Activated naive CD4-positive, alpha-beta T cell (primary cell): ENCODE measurements at regions not wholly inside any gene's neighbourhood (a gene's known extent, or its start where the extent isn't known, plus 50 kb on each side); places are given as distances from the start of the nearest gene placed in this dataset.

Experiments
- DNase-seq, 4 experiments: peaks; one replicate each; lab custom pipeline; 2025; lab: John Stamatoyannopoulos, UW

DNA sequence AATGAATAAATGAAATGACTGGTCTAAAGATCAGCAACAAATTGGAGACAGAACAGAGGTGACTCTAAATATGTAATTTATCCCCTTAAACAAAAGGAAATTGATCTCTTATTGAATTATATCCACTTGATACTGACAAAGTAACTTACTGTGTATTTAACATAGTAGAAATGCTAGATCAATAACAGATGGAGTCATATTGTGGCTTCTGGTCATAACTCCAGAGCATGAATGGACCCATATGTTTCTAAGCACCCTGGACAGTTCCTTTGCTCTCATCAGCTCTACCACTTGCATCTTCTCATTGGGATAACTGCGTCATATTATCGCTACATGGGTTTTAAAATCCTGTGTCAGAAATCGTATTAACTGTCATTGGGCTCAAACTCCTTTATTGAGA is 222.3 kb downstream of the ETS1 start:
- DNase-seq, result no peak

DNA sequence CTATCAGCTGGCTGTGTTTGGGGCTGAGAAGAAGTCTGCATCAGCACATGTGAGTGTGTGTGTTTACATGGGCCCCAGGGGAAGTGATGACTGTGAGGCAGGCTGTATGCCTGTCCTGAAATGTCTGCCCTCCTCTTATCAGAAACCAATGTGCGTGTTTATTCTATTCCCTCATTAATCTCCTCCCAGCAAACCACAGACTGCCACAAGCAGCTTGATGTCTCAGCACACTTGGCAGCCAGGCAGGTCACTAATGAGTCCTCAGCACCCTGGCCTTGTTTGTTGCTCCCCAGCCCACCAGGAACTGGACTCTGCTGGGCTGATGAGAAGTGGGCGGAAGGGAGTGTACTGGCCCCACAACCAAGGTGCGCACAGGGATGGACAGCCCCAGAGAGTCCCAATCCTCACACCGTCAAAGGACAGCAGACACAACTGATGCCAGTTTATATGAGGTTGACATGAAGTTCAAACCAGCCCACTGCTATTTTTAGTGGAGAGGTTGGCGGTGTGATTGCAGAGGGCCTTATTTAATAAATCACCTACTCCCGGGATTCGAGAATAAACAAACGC is 225.8 kb downstream of the ETS1 start:
- no peak for DNase-seq

DNA sequence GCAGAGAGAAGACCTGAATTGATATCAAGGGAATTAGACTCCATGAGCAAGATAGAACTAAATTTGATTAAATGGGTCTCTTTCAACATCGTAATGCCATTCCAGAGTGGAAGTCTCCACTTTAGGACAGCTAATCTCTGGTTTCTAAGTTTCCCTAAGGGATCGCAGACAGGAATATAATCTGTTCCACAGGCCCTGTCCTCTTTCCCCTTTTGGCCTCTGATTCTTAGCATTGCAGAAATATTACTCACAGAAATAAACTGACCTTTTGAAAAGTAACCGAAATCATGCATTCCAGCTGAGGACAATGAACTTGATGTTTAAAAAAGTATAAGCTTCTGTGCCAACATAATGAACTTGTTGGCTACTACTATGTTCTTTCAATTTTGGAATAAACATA is 227.8 kb downstream of the ETS1 start:
- no peak for DNase-seq

DNA sequence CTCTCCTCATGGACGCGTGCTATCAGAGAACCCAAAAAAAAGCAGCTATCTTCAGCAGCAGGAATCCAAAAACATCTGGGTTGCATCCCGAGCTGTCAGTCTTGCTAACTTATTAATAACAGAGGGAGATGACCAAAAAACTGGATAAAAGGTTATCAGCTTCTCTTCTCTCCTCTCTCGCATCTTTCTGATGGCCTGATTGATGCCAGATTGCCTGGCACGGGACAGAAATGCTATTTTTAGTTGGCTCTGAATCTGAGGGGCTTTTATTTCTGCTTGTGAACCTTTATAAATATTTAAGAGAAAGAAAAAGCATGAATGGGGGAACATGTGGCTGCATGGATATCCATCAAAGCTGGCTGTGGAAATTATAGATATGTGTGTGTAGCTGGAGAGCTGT is 230.3 kb downstream of the ETS1 start:
- no peak for DNase-seq

DNA sequence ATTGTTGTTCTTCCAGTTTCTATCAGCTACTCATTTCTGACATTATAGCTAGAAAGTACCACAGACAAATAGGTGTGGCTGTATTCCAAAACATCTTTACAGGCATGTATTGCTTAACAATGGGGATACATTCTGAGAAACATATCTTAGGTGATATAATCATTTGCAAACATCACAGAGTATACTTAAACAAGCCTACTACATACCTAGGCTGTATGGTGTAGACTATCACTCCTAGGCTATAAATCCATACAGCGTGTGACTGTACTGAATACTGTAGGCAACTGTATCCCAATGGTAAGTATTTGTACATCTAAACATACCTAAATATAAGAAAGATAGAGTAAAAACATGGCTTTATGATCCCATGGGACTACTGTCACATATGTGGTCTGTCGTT is 231.8 kb downstream of the ETS1 start:
- DNase-seq, result no peak

DNA sequence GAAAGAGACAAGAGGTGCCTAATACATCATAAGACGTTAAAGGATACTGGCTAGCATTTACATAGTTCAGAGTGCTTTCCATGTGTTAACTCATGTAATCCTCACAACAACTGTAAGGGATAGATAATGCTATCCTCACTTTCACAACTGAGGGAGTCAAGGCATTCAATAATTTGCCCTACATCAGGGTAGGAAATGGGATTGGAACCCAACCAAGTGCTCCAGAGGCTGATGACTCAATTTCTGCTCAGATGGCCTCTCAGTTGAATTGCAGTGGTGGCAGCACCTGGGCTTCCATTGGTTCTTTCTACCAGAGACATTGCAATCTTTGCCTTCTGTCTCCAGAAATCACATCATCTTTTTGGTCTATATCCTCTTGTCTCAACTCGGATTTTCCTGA is 232.9 kb downstream of the ETS1 start:
- no peak for DNase-seq

DNA sequence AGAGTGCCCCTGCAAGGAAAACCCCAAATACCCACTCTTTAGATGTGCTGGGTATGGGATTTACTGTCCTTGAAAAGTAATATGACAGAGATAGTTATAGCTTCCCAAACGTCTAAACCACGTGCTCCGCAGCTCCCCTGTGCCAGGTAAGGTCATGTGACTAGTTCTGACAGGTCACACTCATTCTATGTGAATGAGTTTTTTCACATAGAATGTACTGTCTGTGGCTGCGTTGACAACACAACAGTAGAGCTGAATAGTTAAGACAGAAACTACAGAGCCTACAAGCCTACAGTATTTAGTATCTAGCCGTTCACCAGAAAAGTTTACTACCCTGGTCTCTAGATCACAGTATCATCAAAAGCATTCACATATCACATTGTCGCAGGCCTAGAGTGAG is 236.2 kb downstream of the ETS1 start:
- no peak for DNase-seq

DNA sequence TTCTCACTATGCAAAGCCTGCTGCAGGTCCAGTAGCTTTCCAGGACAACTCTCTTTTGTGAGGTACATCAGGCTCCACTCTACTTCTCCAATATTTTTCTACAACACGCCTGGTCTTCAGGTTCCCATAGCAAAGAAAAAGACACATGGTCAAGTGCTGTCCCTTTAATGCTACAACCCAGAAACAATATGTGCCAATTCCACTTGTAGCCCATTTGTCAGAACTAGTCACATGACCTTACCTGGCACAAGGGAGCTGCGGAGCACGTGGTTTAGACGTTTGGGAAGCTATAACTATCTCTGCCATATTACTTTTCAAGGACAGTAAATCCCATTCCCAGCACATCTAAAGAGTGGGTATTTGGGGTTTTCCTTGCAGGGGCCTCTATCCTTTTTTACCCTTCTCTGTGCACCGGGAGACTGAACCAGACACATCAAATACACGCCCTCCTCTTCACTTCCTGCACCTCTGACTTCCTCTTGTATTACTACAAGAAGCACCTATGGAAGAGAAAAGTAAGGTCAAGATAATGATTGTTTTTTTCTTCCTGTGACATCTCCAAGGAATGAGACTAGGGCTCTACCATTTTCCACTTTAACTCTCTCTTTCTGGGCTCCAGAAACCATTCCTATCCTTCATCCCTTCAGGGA is 237.6 kb downstream of the ETS1 start:
- no peak for DNase-seq

DNA sequence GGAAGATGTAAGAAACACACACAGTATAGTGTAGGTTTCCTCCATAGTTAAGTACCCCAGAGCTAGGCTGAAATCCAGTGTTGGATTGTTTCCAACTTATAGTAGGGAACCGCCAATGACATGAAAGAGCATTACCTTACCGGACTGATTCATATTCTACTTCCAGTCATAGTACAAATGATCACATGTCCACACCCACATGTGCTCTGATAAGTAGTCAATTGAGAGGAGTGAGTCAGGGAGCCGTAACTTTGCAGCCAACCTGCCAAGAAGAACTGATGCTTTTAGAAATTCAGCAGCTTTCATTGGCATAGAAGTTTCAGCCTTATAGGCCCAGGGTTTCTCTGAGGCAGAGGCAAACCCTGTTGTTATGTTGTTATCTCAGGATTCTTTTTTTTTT is 240.6 kb downstream of the ETS1 start:
- no peak for DNase-seq

DNA sequence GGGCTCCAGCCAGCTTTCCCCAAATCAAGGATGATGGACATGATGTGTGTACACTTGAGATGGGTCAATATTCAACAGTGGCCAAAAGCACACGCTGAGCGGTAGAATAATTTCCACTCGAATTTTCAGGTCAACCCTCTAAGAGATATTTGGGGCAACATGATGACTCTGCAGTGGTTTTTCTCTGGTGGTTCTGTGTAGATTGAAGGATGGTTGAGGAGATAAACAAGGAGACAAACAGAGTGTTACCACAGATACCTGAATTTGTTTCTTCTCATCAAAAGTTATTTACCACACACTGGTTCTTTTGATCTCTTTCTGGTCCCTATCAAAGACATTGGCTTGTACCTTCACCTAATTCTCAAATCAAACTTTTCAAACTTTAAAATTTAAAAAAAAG is 242.0 kb downstream of the ETS1 start:
- DNase-seq, result no peak

DNA sequence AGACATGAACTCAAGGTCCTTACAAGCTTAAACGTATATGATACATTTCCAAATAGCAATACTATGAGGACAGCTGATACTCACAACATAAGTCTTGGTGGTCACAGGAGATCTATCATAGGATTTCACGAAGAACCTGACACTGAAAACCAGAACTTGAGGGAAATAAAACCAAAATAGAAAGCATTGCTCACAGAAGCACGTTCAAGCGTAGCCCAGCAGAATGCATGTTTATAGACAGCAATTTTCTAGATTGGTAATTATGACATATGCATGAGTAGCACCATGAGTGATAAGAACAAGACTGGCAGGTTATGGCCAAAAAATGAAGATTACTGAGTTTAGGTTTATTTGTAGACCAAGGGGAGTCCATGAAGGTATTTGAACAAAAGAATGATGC is 243.5 kb downstream of the ETS1 start:
- DNase-seq, result no peak

DNA sequence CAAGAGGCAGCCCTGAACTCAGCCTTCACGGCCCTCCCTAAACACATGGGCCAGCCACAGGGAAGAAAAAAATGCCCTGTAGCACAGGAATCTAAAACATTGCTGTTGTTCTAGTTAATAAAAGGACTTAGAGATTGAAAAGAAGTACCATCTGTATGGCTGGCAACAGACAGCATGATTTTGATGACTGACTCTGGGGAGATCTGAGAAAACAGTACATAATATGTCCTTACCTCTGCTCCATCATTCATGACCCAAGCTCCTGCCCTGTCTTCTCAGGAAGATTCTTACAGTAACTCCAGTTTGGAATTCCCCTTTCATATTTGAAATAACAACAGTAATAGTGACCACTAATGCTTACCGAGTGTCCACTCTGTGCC is 244.2 kb downstream of the ETS1 start:
- DNase-seq, result no peak

DNA sequence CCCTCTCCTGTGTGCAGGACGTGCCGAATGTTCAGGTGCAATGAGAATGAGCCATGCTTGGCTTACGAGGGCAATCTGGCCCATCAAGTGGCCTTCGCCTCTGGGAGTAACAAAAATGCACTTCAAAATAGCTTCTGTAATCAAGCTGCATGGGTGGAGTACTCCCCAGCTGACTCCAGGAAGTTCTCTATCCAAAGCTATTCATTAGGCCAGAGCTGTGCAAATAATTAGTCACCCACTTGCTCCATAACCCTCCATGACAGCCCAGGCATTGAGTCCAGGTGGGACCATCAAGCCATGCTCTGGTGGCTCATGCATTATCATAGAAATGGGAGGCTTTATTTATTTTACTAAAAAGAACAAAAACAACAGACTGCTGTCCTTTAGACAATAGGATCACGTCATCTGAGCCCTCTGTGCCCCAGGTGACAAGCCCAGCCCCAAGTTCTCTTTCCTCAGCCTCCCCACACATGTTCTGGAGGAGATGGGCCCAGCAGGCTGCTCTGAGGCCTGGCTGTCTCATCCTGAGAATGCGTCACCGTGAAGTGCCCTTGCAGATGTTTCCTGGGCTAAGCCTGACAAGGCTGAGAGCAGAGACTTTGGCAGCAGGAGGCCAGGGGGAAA is 244.7 kb downstream of the ETS1 start:
- no peak for DNase-seq

DNA sequence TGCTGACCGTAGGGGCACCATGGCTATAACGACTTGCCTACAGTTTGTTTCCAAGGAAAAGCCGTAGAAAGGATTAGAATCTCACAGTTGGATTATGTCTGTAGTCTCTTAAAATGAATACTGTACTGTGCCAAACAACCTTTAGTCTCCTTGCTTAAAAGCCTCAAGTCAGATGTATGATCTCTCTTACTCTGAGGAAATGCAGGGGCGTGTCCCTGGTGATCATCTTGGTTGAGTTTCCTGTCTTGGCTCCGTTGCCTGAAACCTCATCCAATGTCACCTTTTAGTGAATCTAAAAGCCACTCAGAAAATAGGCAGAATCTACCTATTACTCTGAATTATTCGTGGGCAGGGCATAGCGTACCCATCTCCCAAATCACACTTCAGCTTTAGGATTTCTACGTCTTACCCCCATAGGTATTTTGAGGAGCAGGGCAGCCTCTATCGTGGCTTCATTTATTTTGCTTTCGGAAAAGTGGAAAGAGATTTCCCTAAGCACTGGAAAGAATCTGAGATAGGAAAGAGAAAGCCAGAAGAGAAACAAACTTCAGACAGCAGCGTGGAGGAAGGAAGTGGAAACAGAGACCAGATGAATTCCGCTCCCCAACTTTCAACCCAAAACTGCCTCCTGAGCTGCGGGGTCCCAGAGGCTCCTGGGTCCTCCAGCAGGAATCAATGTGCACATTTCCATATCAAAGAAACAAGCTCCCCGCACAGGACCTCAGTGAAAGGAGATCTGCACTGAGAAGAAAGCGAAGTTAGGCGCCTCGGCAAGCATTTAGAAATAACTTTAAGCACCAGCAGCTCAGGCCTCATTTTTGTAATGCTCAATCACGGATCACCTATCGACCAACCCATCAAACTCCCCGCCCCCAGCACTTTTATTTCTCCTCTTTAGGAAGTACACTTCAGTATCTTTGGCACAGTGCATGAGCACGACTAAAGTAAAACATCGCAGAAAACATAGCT is 245.8 kb downstream of the ETS1 start:
- peak in 1 of 4 experiments; percentile 27 for DNase-seq

DNA sequence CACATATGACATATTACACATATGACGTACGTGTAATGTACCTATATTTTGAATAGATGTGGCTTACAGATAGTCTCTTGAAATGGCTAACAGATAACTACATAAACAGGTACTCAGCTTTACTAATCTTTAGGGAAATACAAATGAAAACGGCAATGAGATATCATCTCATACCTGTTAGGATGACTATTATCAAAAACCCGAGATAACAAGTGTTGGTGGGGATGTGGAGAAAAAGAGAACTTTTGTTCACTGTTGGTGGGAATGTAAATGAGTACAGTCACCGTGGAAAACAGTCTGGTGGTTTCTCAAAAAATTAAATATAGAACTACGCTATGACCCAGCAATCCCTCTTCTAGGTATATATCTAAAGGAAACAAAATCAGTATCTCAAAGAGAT is 247.6 kb downstream of the ETS1 start:
- no peak for DNase-seq

DNA sequence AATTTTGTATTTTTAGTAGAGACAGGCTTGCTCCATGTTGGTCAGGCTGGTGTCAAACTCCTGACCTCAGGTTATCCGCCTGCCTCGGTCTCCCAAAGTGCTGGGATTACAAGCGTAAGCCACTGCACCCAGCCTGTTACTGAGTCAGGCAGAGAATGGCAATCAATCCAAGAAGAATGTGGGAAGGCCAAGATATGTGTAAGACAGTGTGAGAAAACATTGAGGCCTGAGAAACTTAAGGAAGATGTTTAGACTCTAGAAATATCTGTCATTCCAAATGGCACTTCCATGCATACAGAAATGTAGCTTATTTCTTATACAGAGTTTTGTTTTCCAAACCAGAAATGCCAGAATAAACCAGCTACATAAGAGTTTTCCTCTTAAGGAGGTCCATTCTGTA is 248.5 kb downstream of the ETS1 start:
- no peak for DNase-seq

DNA sequence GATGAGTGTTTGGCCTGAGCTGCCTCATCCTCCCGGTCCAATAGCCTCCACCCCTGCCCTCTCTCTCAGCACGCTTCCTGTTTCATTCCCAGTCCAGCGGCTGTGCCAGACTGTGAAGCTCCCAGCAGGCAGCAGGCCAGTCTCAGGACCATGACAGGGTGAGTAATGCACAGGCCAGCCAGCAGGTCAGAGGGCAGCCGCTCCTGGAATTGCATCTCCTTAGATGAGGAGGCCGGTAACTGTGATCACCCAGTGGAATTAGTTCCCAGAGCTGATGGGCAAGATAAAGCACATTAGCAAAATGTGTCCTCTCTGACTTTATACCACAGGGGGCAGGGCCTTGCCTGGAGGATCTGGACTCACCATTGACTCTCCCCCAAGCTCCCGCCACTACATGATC is 251.2 kb downstream of the ETS1 start:
- DNase-seq, result no peak

DNA sequence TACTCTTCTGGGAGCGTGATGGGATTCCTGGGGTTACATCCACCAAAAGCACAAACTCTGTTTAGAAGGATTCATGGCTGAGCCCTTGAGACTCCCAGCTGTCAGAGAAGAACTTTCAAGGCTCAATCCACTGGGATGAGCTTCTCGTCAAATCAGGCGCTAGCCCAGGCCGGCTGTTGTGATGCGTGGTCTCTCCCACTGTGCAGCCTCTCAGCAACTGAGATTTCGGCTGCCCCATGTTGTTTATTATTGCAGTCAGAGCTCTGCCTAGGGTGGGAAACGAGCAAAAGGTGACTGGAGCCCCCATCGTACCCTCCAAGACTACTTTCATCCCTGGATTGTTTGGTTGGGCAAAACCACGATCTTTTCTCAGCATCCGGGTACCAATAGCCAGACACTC is 251.6 kb downstream of the ETS1 start:
- no peak for DNase-seq

DNA sequence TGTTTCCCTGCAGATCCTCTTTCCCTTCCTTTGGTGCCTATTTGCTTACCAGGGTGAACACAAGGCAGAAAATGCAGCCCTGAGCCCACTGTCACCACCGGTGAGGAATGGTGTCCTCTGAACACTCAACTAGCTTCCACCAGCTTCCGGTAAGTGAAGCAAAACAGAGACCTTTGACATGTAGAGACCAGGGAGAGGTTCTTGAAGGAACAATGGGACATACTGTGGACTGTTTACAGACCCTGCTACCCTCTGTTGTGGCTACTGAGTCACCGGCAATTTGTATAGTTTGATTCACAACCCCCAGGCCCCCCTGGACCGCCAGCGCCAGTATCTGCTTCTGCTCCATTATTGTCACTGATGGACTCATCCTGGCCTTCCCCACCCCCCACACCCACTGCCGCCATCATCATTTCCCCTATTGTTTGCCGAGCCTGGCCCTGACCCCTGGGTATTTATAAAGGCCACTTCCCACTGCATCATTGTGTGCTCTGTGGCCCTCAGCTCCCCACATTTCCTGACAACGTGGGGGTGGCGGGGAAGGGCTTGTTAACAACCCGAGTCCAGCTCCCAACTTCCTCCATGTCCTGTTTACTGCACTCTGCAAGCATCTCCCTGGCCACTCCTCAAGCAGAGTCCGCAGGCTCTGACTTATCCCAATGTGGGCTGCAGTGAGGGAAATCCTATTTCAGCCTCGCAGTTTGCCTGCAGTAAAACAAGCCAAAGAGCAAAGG is 252.9 kb downstream of the ETS1 start:
- no peak for DNase-seq

DNA sequence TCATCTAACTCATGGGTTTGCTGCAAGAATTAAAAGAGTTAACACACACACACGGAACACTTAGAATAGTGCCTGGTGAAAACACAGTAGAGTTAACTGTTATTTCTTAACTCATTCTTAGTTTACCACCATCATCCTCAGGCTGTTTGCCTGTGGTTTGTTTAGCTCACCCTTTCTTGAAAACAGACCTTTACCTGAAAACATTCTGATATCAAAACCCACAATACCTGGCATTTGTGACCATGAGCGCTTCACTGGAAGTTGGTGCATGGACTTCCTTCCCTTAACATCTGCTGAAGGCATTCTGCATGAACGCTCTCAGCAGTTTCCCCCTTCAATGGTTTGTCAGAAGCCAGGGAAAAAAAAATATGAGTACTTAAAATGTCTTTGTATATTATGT is 256.0 kb downstream of the ETS1 start:
- DNase-seq, result no peak

DNA sequence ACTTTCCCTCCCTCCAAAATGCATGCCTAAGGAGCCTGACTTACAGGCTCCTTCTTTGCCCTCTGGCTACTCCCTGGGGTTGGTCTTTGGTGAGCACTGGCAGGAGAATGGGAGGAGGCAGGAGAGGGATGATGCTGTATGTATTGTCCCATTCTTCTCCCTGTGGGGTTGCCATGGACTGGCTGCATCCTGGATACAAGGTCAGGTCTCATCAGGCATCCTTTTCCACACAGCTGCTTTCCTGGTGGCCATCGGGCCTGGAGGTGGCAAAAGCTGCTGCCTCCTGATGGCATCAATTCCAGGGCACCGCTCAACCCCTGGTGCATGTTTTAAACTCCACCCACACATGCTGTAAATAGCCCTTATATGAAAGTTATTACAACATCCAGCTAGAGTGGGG is 257.2 kb downstream of the ETS1 start:
- no peak for DNase-seq

DNA sequence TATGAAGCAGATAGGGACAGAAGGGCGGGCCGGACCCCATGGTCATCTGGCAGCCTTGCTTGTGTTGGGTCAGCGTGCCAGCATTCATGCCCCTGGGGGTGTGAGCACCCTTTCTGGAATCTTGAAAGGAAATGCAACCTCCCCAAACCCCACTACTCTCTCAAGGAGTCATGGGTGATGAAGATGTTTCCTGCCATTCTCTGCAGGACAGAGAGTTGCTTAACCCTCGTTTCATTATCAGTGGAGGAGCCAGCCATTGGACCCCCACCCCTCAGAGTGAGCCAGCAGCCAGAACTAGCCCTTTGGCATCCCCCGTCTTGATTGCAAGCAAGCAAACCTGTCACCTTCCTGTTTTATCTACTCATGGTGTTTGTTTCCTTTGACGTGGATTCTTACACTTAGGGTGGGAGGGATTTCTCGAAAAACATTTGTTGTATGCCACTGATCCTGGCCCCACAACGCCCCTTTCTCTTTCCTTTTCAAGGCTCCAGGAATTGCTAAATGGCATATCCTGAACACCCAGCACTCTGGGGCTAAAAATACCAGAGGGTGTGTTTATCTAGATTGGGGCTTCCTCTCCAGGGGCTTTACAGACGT is 258.3 kb downstream of the ETS1 start:
- no peak for DNase-seq
